H7 (cell line): ENCODE measurements at regions not wholly inside any gene's neighbourhood (a gene's known extent, or its start where the extent isn't known, plus 50 kb on each side); places are given as distances from the start of the nearest gene placed in this dataset.

ENCODE experiments used
- DNase-seq: peaks from one replicate; pipeline ENCODE4 v3.0.0; 2012
- H3K27me3 ChIP-seq: 2 replicates; pipeline ENCODE4 v1.6.0; 2011; ENCODE audit warnings: mild to moderate bottlenecking, low read length; ENCODE audit not compliant: control insufficient read depth, insufficient read depth
- H3K36me3 ChIP-seq: replicated peaks from 2 replicates; pipeline ENCODE4 v1.5.1; 2011; ENCODE audit warnings: low read length; ENCODE audit not compliant: control insufficient read depth, insufficient read depth
- H3K4me3 ChIP-seq: 2 replicates; pipeline ENCODE4 v1.5.1; 2011; ENCODE audit warnings: low read depth, mild to moderate bottlenecking, control low read depth, low read length, moderate library complexity; ENCODE audit not compliant: insufficient read depth

DNA sequence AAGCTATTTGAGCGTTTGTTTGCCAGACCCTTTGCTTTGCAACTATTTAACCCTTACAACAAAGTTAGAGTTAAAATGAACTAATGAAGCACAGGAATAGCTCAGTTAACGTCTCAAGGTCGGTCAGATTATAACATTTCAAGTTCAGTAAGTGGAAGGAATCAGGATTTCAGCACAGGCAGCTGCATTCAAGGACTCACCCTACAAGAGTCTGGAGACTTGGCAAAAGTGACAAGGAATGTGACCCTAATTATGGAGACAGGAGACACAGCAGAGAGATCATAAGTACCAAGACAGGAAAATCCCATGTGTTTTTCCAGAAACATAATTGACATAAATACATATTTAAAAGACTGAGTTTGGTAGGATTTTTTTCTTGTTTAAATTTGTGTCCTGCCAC, 1481.7 kb downstream of the TECRL start:
- no peaks in the 10 kb centered on the region for H3K36me3 ChIP-seq
- DNase-seq, result no peak
- H3K4me3 ChIP-seq, result no peak overlapping the region
- no peaks in the 10 kb centered on the region for H3K27me3 ChIP-seq

DNA sequence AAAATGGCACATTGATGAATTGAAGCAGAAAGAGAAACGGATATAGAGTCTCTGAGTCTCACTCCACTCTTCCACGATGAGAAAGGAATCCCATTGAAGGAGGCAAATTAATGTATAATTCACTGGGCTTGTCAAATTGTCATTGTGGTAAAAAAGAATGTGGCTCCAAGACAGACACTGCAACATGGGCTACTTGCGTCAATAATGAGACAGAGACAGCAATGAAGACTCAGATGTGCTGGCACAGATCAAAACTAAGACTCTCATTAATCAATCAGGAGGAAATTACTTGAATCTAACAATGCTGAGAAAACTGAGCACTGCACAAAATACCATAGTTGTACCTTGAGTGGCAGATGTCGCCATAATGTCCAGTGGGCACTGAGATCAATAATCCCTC, 1485.5 kb downstream of the TECRL start:
- Histone ChIP-seq H3K36me3 (no peaks in the 10 kb centered on the region), H3K4me3 (no peak overlapping the region), H3K27me3 (no peaks in the 10 kb centered on the region)
- DNase-seq, result no peak

- Histone ChIP-seq H3K27me3 (no peaks in the 10 kb centered on the region), H3K36me3 (no peaks in the 10 kb centered on the region), H3K4me3 (no peak overlapping the region)
- DNase-seq, result no peak
Measured at GRCh38 chr4:62917649-62918048, 1491.6 kb downstream of the TECRL start.

- no peak for DNase-seq
- Histone ChIP-seq H3K36me3 (no peaks in the 10 kb centered on the region), H3K27me3 (no peaks in the 10 kb centered on the region), H3K4me3 (no peak overlapping the region)
Measured at GRCh38 chr4:62914758-62915157, 1494.5 kb downstream of the TECRL start.

GRCh38 chr4:62913065-62913464, 1496.2 kb downstream of the TECRL start:
- Histone ChIP-seq H3K36me3 (no peaks in the 10 kb centered on the region), H3K27me3 (no peaks in the 10 kb centered on the region), H3K4me3 (no peak overlapping the region)
- DNase-seq, result no peak

GRCh38 chr4:62912531-62912930, 1496.7 kb downstream of the TECRL start:
- Histone ChIP-seq H3K36me3 (no peaks in the 10 kb centered on the region), H3K4me3 (no peak overlapping the region), H3K27me3 (no peaks in the 10 kb centered on the region)
- DNase-seq, result no peak

GRCh38 chr4:62909238-62909637, 1500.0 kb downstream of the TECRL start:
- Histone ChIP-seq H3K4me3 (no peak overlapping the region), H3K27me3 (no peaks in the 10 kb centered on the region), H3K36me3 (no peaks in the 10 kb centered on the region)
- DNase-seq, result no peak

- DNase-seq, result peak; percentile 8
- Histone ChIP-seq H3K36me3 (no peaks in the 10 kb centered on the region), H3K27me3 (no peaks in the 10 kb centered on the region), H3K4me3 (no peak overlapping the region)
Measured at GRCh38 chr4:62901101-62901500, 1508.1 kb downstream of the TECRL start.

DNA sequence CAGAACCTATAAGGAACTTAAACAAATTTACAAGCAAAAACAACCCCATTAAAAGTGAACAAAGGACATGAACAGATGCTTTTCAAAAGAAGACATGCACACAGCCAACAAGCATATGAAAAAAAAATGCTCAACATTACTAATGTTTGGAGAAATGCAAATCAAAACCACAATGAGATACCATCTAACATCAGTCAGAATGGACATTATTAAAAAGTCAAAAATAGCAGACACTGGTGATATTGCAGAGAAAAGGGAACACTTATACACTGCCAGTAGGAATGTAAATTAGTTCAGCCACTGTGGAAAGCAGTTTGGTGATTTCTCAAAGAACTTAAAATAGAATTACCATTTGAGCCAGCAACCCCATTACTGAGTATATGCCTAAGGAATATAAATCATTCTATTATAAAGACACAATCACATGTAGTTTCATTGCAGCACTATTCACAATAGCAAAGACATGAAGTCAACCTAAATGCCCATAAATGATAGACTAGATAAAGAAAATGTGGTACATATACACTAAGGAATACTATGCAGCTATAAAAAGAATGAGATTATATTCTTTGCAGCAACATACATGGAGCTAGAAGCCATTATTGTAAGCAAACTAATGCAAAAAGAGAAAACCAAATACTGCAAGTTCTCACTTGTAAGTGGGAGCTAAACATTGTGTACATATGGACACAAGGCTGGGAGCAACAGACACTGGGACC, 1509.4 kb downstream of the TECRL start:
- H3K27me3 ChIP-seq, result no peaks in the 10 kb centered on the region
- no peaks in the 10 kb centered on the region for H3K36me3 ChIP-seq
- no peak for DNase-seq
- no peak overlapping the region for H3K4me3 ChIP-seq

GRCh38 chr4:62898115-62898514, 1511.1 kb downstream of the TECRL start:
- Histone ChIP-seq H3K4me3 (no peak overlapping the region), H3K27me3 (no peaks in the 10 kb centered on the region), H3K36me3 (no peaks in the 10 kb centered on the region)
- no peak for DNase-seq

GRCh38 chr4:62896721-62897120, 1512.5 kb downstream of the TECRL start:
- no peak for DNase-seq
- Histone ChIP-seq H3K27me3 (no peaks in the 10 kb centered on the region), H3K36me3 (no peaks in the 10 kb centered on the region), H3K4me3 (no peak overlapping the region)

- no peaks in the 10 kb centered on the region for H3K36me3 ChIP-seq
- H3K4me3 ChIP-seq, result no peak overlapping the region
- no peaks in the 10 kb centered on the region for H3K27me3 ChIP-seq
- DNase-seq, result no peak
Measured at GRCh38 chr4:62881901-62882300, 1527.3 kb downstream of the TECRL start.

DNA sequence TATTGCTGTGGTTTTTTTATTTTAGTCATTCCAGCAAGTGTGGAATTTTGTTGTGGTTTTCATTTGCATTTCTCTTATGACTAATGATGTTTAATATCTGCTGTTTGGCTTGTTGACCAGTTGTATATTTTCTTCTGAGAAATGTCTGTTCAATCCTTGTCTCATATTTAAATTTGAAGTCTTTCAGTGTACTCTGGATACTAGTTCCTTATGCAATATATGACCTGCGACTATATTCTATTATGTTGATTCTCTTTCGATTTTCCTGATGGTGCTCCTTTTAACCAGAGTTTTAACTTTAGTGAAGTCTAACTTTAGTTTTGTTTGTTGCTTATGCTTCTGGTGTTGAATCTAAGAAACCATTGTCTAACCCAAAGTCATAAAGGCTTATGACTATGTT, 1528.0 kb downstream of the TECRL start:
- Histone ChIP-seq H3K27me3 (no peaks in the 10 kb centered on the region), H3K36me3 (no peaks in the 10 kb centered on the region), H3K4me3 (no peak overlapping the region)
- DNase-seq, result no peak

DNA sequence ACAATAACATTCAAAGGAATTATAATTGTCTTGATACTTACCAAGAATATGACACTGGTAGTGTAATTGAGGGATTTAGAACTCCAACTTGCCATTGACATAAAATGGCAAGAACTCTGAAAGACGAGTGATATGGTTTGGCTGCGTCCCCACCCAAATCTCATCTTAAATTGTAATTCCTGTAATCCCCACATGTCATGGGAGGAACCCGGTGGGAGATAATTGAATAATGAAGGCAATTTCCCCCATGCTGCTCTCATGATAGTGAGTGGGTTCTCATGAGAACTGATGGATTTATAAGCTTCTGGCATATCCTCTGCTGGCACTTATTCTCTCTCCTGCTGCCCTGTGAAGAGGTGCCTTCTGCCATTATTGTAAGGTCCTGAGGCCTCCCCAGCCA, 1536.4 kb downstream of the TECRL start:
- Histone ChIP-seq H3K36me3 (no peaks in the 10 kb centered on the region), H3K4me3 (no peak overlapping the region), H3K27me3 (no peaks in the 10 kb centered on the region)
- DNase-seq, result no peak

DNA sequence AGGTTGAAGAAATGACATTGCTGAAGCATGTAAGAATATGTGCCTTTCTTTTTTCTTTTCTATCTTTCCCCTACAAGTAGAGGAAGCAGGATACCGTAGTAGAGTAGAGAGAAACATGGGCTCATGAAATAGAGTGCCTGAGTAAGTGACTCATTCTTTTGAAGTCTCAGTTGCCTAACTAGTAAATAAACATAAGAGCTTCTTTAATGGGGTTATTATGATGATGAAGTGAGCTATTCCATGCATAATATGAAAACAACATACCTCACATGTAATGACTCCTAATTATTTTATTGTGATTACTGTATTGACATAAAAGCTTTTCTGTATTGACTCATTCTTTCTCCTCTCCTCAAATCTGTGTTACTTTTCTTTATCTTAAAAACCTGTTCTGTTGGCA, 1538.2 kb downstream of the TECRL start:
- H3K4me3 ChIP-seq, result no peak overlapping the region
- no peak for DNase-seq
- H3K36me3 ChIP-seq, result no peaks in the 10 kb centered on the region
- no peaks in the 10 kb centered on the region for H3K27me3 ChIP-seq

- no peaks in the 10 kb centered on the region for H3K36me3 ChIP-seq
- no peaks in the 10 kb centered on the region for H3K27me3 ChIP-seq
Measured at GRCh38 chr4:62870451-62870850, 1538.8 kb downstream of the TECRL start.

More at GRCh38 chr4:62870451-62870850, 1538.8 kb downstream of the TECRL start:
- no peak overlapping the region for H3K4me3 ChIP-seq
- DNase-seq, result no peak
